GM23338 (cell line): ENCODE measurements at regions not wholly inside any gene's neighbourhood (a gene's known extent, or its start where the extent isn't known, plus 50 kb on each side); places are given as distances from the start of the nearest gene placed in this dataset.

Experiments
- ATAC-seq: fragments of 200-7000 bp; cut with Tn5 transposase; 3 replicates; pipeline ENCODE4 v1.9.1; 2020
- DNase-seq: peaks from one replicate; pipeline ENCODE4 v3.0.0-alpha.2; 2015; ENCODE audit warnings: low spot score
- H2AFZ ChIP-seq: fragments of 200-600 bp; sonication (generic); 2 replicates; pipeline ENCODE4 v1.8.0; 2016; ENCODE audit warnings: antibody characterized with exemption, mild to moderate bottlenecking, moderate library complexity
- H3F3A ChIP-seq: fragments of 200-600 bp; sonication (generic); replicated peaks from 2 replicates; pipeline ENCODE4 v1.8.0; 2017; ENCODE audit warnings: antibody characterized with exemption, mixed run types, low read depth
- H3K27ac ChIP-seq: fragments of 200-600 bp; sonication (generic); 2 replicates; pipeline ENCODE4 v1.6.1; 2016; ENCODE audit warnings: low read depth
- H3K27me3 ChIP-seq: fragments of 200-600 bp; sonication (generic); 2 replicates; pipeline ENCODE4 v1.8.0; 2016; ENCODE audit warnings: mild to moderate bottlenecking, mixed run types, moderate library complexity; ENCODE audit not compliant: insufficient read depth
- H3K36me3 ChIP-seq: fragments of 200-600 bp; sonication (generic); 2 replicates; pipeline ENCODE4 v1.8.0; 2016; ENCODE audit warnings: mild to moderate bottlenecking; ENCODE audit not compliant: insufficient read depth
- H3K4me1 ChIP-seq: fragments of 200-600 bp; sonication (generic); 2 replicates; pipeline ENCODE4 v1.8.0; 2016; ENCODE audit warnings: mild to moderate bottlenecking, moderate library complexity; ENCODE audit not compliant: insufficient read depth
- H3K4me2 ChIP-seq: fragments of 200-600 bp; sonication (generic); 2 replicates; pipeline ENCODE4 v1.7.1; 2017; ENCODE audit warnings: mixed run types
- H3K4me3 ChIP-seq: fragments of 200-600 bp; sonication (generic); 2 replicates; pipeline ENCODE4 v1.6.1; 2016; ENCODE audit warnings: mixed run types
- H3K79me2 ChIP-seq: fragments of 200-600 bp; sonication (generic); replicated peaks from 2 replicates; pipeline ENCODE4 v1.8.0; 2017; ENCODE audit warnings: mild to moderate bottlenecking; ENCODE audit not compliant: insufficient read depth
- H3K9me2 ChIP-seq: fragments of 200-600 bp; sonication (generic); 2 replicates; pipeline ENCODE4 v1.8.0; 2017; ENCODE audit not compliant: insufficient read depth
- H4K20me1 ChIP-seq: fragments of 200-600 bp; sonication (generic); replicated peaks from 2 replicates; pipeline ENCODE4 v1.8.0; 2017; ENCODE audit warnings: mild to moderate bottlenecking; ENCODE audit not compliant: insufficient read depth
- H3K27ac Mint-ChIP-seq: 2 replicates; pipeline ENCODE4 v1.8.0; 2020; ENCODE audit warnings: inconsistent platforms, mild to moderate bottlenecking, moderate library complexity, mixed read lengths
- H3K27me3 Mint-ChIP-seq: 3 replicates; pipeline ENCODE4 v1.8.0; 2022; ENCODE audit warnings: low read depth, mild to moderate bottlenecking, moderate library complexity, mixed read lengths, inconsistent platforms; ENCODE audit not compliant: insufficient read depth, poor library complexity
- H3K36me3 Mint-ChIP-seq: 3 replicates; pipeline ENCODE4 v1.8.0; 2021; ENCODE audit warnings: low read depth, mild to moderate bottlenecking, inconsistent platforms, moderate library complexity, mixed read lengths
- H3K4me1 Mint-ChIP-seq: 3 replicates; pipeline ENCODE4 v1.8.0; 2020; ENCODE audit warnings: mild to moderate bottlenecking, inconsistent platforms, mixed read lengths
- H3K4me3 Mint-ChIP-seq: 3 replicates; pipeline ENCODE4 v1.8.0; 2021; ENCODE audit warnings: moderate library complexity, mild to moderate bottlenecking, inconsistent platforms, mixed read lengths
- H3K9me3 Mint-ChIP-seq: 3 replicates; pipeline ENCODE4 v1.8.0; 2020; ENCODE audit warnings: moderate library complexity, mild to moderate bottlenecking, inconsistent platforms, mixed read lengths
- EZH2 ChIP-seq: fragments of 200-600 bp; sonication (generic); IDR thresholded peaks from one replicate; pipeline ENCODE4 v1.8.0; 2017; ENCODE audit warnings: antibody characterized with exemption, mild to moderate bottlenecking, low read depth; ENCODE audit not compliant: unreplicated experiment
- EZH2phosphoT487 ChIP-seq: fragments of 200-600 bp; sonication (generic); IDR thresholded peaks from one replicate; pipeline ENCODE4 v1.8.1; 2018; ENCODE audit warnings: antibody characterized with exemption; ENCODE audit not compliant: unreplicated experiment
- NANOG ChIP-seq: IDR thresholded peaks from 2 replicates; pipeline ENCODE4 v1.6.1; 2016; ENCODE audit warnings: antibody characterized with exemption, borderline replicate concordance
- STAT1 ChIP-seq: IDR thresholded peaks from one replicate; pipeline ENCODE4 v1.6.1; 2016; ENCODE audit warnings: antibody characterized with exemption; ENCODE audit not compliant: unreplicated experiment
- ZNF331 ChIP-seq: fragments of 250-450 bp; sonication (Bioruptor Pico); IDR thresholded peaks from 2 replicates; pipeline ENCODE4 v1.5.0; 2020; ENCODE audit warnings: low read depth, mild to moderate bottlenecking, moderate library complexity
- TF ChIP-seq, protein P1 (sequence below): IDR thresholded peaks from one replicate; pipeline ENCODE4 v1.6.1; 2018; ENCODE audit warnings: antibody characterized with exemption; ENCODE audit not compliant: unreplicated experiment
- TF ChIP-seq, protein P2 (sequence below): fragments of 250-450 bp; sonication (Bioruptor Pico); IDR thresholded peaks from 2 replicates; pipeline ENCODE4 v1.5.0; 2020; ENCODE audit warnings: mild to moderate bottlenecking, moderate library complexity
- TF ChIP-seq, protein P3 (sequence below): IDR thresholded peaks from 2 replicates; pipeline ENCODE4 v1.6.1; 2016; ENCODE audit warnings: antibody characterized with exemption

DNA sequence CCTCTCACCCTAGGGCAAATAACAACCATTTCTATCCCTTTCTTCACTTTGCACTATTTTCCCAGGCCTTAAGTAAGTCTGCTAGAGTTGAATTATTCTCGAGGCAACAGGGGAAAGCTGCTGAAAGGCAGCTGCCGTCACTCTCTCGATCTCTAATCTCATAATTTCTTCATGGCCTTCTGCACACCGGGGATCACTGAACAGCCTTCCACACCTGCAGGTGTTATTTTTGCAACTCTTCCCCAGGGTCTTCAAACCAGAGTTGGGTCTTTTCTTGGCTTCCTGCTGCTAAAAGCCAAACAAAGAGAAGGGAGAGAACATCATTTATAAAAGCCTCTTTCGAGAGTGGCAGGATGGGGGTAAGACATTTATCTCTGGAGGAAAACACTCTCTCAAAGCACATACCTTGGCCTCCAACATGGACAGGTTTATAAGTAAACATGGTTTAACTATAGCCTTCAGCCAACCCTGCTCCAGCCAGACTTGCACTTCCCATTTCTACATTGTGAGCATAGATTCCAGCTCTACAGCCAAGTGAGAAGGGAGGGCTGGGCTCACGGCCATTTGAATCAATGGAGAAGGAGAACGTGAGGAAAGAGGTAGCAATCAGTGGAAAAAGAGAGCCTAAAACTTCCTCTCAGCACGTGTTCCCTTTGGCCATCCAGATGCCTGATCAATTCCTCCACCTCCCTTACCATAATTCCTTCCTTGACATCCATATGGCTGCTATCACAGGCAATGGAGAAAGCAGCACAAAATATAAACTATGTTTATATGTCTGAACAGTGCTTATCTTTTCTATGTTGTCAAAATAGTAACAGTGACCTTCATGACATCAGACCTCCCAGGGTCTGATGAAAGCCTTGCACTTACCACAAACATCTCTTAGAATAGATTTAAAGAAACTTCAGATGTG lies 464.9 kb downstream of the TLE1 start (continued):
- TF ChIP-seq, protein P1, sequence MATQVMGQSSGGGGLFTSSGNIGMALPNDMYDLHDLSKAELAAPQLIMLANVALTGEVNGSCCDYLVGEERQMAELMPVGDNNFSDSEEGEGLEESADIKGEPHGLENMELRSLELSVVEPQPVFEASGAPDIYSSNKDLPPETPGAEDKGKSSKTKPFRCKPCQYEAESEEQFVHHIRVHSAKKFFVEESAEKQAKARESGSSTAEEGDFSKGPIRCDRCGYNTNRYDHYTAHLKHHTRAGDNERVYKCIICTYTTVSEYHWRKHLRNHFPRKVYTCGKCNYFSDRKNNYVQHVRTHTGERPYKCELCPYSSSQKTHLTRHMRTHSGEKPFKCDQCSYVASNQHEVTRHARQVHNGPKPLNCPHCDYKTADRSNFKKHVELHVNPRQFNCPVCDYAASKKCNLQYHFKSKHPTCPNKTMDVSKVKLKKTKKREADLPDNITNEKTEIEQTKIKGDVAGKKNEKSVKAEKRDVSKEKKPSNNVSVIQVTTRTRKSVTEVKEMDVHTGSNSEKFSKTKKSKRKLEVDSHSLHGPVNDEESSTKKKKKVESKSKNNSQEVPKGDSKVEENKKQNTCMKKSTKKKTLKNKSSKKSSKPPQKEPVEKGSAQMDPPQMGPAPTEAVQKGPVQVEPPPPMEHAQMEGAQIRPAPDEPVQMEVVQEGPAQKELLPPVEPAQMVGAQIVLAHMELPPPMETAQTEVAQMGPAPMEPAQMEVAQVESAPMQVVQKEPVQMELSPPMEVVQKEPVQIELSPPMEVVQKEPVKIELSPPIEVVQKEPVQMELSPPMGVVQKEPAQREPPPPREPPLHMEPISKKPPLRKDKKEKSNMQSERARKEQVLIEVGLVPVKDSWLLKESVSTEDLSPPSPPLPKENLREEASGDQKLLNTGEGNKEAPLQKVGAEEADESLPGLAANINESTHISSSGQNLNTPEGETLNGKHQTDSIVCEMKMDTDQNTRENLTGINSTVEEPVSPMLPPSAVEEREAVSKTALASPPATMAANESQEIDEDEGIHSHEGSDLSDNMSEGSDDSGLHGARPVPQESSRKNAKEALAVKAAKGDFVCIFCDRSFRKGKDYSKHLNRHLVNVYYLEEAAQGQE: no peak
- no peak for TF ChIP-seq EZH2
- TF ChIP-seq, protein P2, sequence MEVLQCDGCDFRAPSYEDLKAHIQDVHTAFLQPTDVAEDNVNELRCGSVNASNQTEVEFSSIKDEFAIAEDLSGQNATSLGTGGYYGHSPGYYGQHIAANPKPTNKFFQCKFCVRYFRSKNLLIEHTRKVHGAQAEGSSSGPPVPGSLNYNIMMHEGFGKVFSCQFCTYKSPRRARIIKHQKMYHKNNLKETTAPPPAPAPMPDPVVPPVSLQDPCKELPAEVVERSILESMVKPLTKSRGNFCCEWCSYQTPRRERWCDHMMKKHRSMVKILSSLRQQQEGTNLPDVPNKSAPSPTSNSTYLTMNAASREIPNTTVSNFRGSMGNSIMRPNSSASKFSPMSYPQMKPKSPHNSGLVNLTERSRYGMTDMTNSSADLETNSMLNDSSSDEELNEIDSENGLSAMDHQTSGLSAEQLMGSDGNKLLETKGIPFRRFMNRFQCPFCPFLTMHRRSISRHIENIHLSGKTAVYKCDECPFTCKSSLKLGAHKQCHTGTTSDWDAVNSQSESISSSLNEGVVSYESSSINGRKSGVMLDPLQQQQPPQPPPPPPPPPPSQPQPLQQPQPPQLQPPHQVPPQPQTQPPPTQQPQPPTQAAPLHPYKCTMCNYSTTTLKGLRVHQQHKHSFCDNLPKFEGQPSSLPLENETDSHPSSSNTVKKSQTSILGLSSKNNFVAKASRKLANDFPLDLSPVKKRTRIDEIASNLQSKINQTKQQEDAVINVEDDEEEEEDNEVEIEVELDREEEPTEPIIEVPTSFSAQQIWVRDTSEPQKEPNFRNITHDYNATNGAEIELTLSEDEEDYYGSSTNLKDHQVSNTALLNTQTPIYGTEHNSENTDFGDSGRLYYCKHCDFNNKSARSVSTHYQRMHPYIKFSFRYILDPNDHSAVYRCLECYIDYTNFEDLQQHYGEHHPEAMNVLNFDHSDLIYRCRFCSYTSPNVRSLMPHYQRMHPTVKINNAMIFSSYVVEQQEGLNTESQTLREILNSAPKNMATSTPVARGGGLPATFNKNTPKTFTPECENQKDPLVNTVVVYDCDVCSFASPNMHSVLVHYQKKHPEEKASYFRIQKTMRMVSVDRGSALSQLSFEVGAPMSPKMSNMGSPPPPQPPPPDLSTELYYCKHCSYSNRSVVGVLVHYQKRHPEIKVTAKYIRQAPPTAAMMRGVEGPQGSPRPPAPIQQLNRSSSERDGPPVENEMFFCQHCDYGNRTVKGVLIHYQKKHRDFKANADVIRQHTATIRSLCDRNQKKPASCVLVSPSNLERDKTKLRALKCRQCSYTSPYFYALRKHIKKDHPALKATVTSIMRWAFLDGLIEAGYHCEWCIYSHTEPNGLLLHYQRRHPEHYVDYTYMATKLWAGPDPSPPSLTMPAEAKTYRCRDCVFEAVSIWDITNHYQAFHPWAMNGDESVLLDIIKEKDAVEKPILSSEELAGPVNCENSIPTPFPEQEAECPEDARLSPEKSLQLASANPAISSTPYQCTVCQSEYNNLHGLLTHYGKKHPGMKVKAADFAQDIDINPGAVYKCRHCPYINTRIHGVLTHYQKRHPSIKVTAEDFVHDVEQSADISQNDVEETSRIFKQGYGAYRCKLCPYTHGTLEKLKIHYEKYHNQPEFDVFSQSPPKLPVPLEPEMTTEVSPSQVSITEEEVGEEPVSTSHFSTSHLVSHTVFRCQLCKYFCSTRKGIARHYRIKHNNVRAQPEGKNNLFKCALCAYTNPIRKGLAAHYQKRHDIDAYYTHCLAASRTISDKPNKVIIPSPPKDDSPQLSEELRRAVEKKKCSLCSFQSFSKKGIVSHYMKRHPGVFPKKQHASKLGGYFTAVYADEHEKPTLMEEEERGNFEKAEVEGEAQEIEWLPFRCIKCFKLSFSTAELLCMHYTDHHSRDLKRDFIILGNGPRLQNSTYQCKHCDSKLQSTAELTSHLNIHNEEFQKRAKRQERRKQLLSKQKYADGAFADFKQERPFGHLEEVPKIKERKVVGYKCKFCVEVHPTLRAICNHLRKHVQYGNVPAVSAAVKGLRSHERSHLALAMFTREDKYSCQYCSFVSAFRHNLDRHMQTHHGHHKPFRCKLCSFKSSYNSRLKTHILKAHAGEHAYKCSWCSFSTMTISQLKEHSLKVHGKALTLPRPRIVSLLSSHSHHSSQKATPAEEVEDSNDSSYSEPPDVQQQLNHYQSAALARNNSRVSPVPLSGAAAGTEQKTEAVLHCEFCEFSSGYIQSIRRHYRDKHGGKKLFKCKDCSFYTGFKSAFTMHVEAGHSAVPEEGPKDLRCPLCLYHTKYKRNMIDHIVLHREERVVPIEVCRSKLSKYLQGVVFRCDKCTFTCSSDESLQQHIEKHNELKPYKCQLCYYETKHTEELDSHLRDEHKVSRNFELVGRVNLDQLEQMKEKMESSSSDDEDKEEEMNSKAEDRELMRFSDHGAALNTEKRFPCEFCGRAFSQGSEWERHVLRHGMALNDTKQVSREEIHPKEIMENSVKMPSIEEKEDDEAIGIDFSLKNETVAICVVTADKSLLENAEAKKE (CRISPR knock-in tag): no peak

DNA sequence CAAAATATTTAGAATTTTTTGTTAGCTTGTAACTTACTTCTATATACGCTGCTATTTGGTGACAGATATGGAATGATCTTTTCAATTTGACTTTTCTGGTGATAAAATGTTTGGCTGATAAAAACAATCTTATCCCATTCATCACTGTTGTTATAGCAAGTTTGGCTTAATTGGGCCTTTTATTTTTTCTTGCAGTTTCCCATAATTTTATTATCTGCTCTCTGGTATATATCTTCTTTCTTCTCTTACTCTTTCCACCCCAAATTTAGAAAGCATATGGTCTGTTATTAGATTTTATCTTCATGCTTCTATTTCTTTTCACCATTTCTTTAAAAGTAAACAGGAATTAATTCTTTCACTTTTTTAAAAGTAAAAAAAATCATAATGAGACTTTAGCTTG lies 474.4 kb downstream of the TLE1 start:
- H3K4me3 Mint-ChIP-seq: no peak overlapping the region
- peaks cover 15% of the 10 kb centered on the region for H3K36me3 ChIP-seq
- no peaks in the 10 kb centered on the region for H3K27me3 Mint-ChIP-seq
- peaks cover 9% of the 10 kb centered on the region for H3K4me1 Mint-ChIP-seq
- H3K9me2 ChIP-seq: no peaks in the 10 kb centered on the region; the same call in none of the 2 replicates
- H3K79me2 ChIP-seq: no peaks in the 10 kb centered on the region
- no peaks in the 10 kb centered on the region for H4K20me1 ChIP-seq
- no peak overlapping the region for H3K4me3 ChIP-seq
- H3K4me2 ChIP-seq: no peak overlapping the region
- DNase-seq: no peak
- H2AFZ ChIP-seq: no peak overlapping the region
- H3K27me3 ChIP-seq: no peaks in the 10 kb centered on the region
- H3K27ac ChIP-seq: no peak overlapping the region
- peaks cover 22% of the 10 kb centered on the region for H3K36me3 Mint-ChIP-seq
- no peaks in the 10 kb centered on the region for H3F3A ChIP-seq
- peaks cover 7% of the 10 kb centered on the region; the same call in 1 of the 2 replicates for H3K4me1 ChIP-seq
- H3K9me3 Mint-ChIP-seq: peaks cover 32% of the 10 kb centered on the region
- no peak overlapping the region for H3K27ac Mint-ChIP-seq
- ATAC-seq: no peak
- TF ChIP-seq EZH2phosphoT487 (no peak), NANOG (no peak), EZH2 (no peak), ZNF331 (no peak), STAT1 (no peak)
- TF ChIP-seq, protein P1: no peak
- TF ChIP-seq, protein P3, sequence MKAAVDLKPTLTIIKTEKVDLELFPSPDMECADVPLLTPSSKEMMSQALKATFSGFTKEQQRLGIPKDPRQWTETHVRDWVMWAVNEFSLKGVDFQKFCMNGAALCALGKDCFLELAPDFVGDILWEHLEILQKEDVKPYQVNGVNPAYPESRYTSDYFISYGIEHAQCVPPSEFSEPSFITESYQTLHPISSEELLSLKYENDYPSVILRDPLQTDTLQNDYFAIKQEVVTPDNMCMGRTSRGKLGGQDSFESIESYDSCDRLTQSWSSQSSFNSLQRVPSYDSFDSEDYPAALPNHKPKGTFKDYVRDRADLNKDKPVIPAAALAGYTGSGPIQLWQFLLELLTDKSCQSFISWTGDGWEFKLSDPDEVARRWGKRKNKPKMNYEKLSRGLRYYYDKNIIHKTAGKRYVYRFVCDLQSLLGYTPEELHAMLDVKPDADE: no peak
